ENCODE measurements at regions not wholly inside any gene's neighbourhood (a gene's known extent, or its start where the extent isn't known, plus 50 kb on each side); places are given as distances from the start of the nearest gene placed in this dataset.

GRCh38 chr2:150166313-150167051 lies 321.0 kb downstream of the RND3 start:
- no peak for TF ChIP-seq POLR2A (IDR thresholded peaks at IDR 0.05)
- no peak for TF ChIP-seq CTCF (IDR thresholded peaks at IDR 0.05)

All from lower leg skin (tissue), 3 donors.